Fibroblast of the aortic adventitia (primary cell): ENCODE measurements at regions not wholly inside any gene's neighbourhood (a gene's known extent, or its start where the extent isn't known, plus 50 kb on each side); places are given as distances from the start of the nearest gene placed in this dataset.
"Not testable (repeated sequence)": the region's sequence is repeated elsewhere in the genome, so short reads cannot be mapped to it uniquely, and the experiment has no call there.

ENCODE experiments used
- DNase-seq: peaks from one replicate; pipeline ENCODE4 v3.0.0-alpha.2; 2010; ENCODE audit warnings: low read depth
- H3K4me3 ChIP-seq: 2 replicates; pipeline ENCODE4 v1.5.1; 2011; ENCODE audit warnings: low read depth, mild to moderate bottlenecking, control low read depth, low read length, moderate library complexity
- CTCF ChIP-seq: IDR thresholded peaks from 2 replicates; pipeline ENCODE4 v1.5.1; 2011; ENCODE audit warnings: mild to moderate bottlenecking, low read length, control low read depth, inconsistent platforms; ENCODE audit not compliant: insufficient read depth

DNA sequence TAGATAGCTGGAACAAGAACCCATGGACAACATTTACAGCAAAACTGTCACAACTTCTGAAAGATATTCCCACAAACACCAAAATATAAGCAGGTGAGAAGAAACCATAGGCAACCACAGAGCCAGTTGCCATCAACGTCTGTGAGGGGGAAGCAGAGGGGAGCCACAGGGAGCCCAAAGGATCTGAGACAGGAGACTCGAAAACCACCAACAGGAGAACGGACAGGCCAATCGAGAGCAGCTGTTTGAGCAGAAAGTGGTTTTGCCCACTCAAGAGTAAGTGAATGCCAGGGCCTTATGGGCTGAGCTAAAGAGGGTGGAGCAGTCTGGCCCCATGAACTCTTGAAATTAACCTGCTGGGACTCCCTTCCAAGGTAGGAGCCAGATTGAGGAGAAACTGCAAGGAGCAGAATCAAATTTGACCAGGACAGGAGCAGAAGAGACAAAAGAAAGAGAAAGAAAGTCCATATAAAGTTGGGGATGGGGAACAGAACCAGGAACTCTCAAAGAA lies 195.4 kb downstream of the ANKRD60 start:
- no peak for TF ChIP-seq CTCF
- no peak overlapping the region for H3K4me3 ChIP-seq
- DNase-seq: no peak

DNA sequence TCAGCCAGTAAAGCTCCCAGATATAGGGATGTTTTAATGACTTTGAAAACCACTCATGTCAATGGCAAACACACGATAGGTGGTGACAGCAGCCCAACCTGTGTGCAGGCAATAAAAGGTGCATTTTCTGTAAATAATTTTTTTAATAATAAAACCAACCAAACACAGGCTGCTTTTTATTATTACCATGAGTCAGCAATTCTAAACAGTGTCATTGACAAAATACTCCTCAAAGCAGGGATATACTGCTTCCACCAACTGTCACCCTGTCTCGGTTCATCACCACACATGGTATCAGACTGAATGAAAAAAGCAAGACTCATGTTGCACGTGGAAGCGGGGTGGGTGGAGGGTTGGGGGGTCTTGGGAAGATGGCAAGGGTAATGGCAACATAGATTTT lies 195.9 kb downstream of the ANKRD60 start:
- H3K4me3 ChIP-seq: no peak overlapping the region
- DNase-seq: no peak
- no peak for TF ChIP-seq CTCF

- H3K4me3 ChIP-seq, DNase-seq: not testable (repeated sequence)
Measured at GRCh38 chr20:58031350-58031749, 197.1 kb downstream of the ANKRD60 start.

- DNase-seq: no peak
- H3K4me3 ChIP-seq: no peak overlapping the region
- TF ChIP-seq CTCF: no peak
Measured at GRCh38 chr20:58028123-58028522, 200.3 kb downstream of the ANKRD60 start.

- TF ChIP-seq CTCF: no peak
Measured at GRCh38 chr20:58026361-58026760, 202.1 kb downstream of the ANKRD60 start.

DNA sequence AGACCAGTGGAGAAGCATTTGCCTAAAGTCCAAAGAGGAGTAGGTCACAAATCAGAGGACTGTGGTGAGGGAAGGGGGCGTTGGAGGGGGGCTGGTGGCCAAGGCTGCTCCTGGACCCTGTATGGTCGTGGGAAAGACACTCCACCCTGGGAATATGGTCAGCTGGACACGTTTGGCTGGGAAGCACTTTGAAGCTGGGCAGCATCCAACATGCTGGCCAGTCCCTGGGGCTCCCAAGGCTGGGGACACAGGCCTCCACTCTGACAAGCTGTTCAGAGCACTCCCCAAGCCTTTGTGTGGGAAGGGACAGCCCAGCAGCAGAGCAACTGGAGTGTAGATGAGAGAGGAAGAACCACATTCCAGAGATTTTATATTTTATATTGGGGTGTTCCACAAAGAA lies 203.2 kb downstream of the ANKRD60 start:
- H3K4me3 ChIP-seq: no peak overlapping the region
- TF ChIP-seq CTCF: no peak
- DNase-seq: no peak

More at GRCh38 chr20:58026361-58026760, 202.1 kb downstream of the ANKRD60 start:
- H3K4me3 ChIP-seq: no peak overlapping the region
- no peak for DNase-seq

GRCh38 chr20:58024241-58024721 lies 204.2 kb downstream of the ANKRD60 start:
- no peak overlapping the region for H3K4me3 ChIP-seq
- no peak for TF ChIP-seq CTCF

More at GRCh38 chr20:58024241-58024721, 204.2 kb downstream of the ANKRD60 start:
- no peak for DNase-seq
